Peyer's patch (tissue), 4 donors: ENCODE measurements at regions not wholly inside any gene's neighbourhood (a gene's known extent, or its start where the extent isn't known, plus 50 kb on each side); places are given as distances from the start of the nearest gene placed in this dataset.
A peak's percentile ranks its signal among the peaks of the same experiment; 100 is the strongest.

ENCODE experiments used
- DNase-seq, 3 donors: peaks; one replicate each; pipeline ENCODE4 v3.0.0-alpha.2; 2017 to 2019
- H3K27ac ChIP-seq, 4 donors: fragments of 200-600 bp; sonication (generic); one replicate each; pipeline ENCODE4 v1.5.1; 2016 to 2019
- H3K27me3 ChIP-seq, 2 donors: fragments of 200-600 bp; sonication (generic); one replicate each; pipeline ENCODE4 v1.5.1; 2019
- H3K36me3 ChIP-seq, 3 donors: fragments of 200-600 bp; sonication (generic); one replicate each; pipeline ENCODE4 v1.5.1; 2016 to 2019
- H3K4me1 ChIP-seq, 4 donors: fragments of 200-600 bp; sonication (generic); one replicate each; pipeline ENCODE4 v1.5.1; 2016 to 2019
- H3K4me3 ChIP-seq, 4 donors: fragments of 200-600 bp; sonication (generic); 1 replicate in 3 of 4; 2 replicates in 1 of 4; pipeline ENCODE4 v1.5.1; 2016 to 2019; ENCODE audit warnings: mild to moderate bottlenecking in 1 of 4
- H3K9me3 ChIP-seq, 4 donors: fragments of 200-600 bp; sonication (generic); one replicate each; pipeline ENCODE4 v1.5.1; 2016 to 2019; ENCODE audit warnings: mild to moderate bottlenecking in 1 of 4
- POLR2A ChIP-seq, 2 donors: fragments of 450-650 bp; IDR thresholded peaks; one replicate each; pipeline ENCODE4 v1.5.1; 2017; ENCODE audit warnings: antibody characterized with exemption in 2 of 2, mild to moderate bottlenecking in 2 of 2, moderate library complexity in 2 of 2
- TF ChIP-seq, protein P1 (sequence below), 6 experiments: fragments of 450-650 bp in 4 of 6; fragments of 200-600 bp in 2 of 6; sonication (generic) in 1 of 6; IDR thresholded peaks; one replicate each; pipeline ENCODE4 v1.5.1; 2017 to 2019; ENCODE audit warnings: antibody characterized with exemption in 6 of 6, mild to moderate bottlenecking in 3 of 6, moderate library complexity in 1 of 6

DNA sequence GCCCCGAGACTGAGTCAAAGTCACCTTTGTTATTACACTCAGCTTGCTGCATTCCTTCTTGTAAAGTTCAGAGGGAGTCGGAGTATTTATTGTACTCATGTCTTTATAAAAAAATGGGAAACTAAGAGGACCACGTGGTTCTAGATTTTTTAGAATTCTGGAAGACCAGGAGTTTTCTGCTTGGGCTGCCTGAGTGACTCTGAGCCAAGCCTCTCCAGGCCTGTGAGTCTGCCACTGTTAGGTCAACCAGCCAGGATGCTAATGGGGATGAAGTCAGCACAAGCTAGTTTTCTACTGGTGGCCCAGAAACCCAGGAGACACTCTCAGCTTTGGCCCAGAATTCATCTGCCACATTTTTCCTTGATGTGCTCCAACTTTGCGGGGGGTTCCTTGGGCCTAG, 453.5 kb upstream of the SULF2 start:
- DNase-seq: no peak
- H3K36me3 ChIP-seq: no peaks in the 10 kb centered on the region
- no peak overlapping the region for H3K4me3 ChIP-seq
- H3K27ac ChIP-seq: no peak overlapping the region
- no peaks in the 10 kb centered on the region for H3K27me3 ChIP-seq
- no peaks in the 10 kb centered on the region for H3K4me1 ChIP-seq
- TF ChIP-seq, protein P1, sequence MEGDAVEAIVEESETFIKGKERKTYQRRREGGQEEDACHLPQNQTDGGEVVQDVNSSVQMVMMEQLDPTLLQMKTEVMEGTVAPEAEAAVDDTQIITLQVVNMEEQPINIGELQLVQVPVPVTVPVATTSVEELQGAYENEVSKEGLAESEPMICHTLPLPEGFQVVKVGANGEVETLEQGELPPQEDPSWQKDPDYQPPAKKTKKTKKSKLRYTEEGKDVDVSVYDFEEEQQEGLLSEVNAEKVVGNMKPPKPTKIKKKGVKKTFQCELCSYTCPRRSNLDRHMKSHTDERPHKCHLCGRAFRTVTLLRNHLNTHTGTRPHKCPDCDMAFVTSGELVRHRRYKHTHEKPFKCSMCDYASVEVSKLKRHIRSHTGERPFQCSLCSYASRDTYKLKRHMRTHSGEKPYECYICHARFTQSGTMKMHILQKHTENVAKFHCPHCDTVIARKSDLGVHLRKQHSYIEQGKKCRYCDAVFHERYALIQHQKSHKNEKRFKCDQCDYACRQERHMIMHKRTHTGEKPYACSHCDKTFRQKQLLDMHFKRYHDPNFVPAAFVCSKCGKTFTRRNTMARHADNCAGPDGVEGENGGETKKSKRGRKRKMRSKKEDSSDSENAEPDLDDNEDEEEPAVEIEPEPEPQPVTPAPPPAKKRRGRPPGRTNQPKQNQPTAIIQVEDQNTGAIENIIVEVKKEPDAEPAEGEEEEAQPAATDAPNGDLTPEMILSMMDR (IDR thresholded peaks at IDR 0.05): no peak
- no peak for TF ChIP-seq POLR2A (IDR thresholded peaks at IDR 0.05)
- H3K9me3 ChIP-seq: no peaks in the 10 kb centered on the region

DNA sequence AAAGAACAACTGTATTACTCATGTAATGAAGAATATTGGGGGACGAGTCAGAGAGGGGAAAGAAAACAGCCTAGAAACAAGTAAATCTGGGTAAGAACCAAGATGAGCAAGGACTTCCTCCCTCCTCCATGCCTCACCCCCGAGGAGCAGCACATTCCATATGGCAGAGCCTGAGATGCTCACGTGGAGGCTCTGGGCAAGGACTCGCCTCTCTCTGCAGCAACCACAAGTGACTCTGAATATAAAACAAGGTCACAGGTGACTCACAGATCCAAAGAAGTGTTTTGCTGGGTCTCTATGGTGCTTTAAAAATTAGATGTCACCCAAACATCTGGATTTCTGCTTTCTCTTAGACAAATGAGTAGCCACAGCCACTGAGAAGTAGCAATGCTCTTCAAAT, 453.0 kb upstream of the SULF2 start:
- Histone ChIP-seq H3K9me3 (no peaks in the 10 kb centered on the region), H3K4me1 (no peaks in the 10 kb centered on the region), H3K36me3 (no peaks in the 10 kb centered on the region), H3K27ac (no peak overlapping the region), H3K27me3 (no peaks in the 10 kb centered on the region), H3K4me3 (no peak overlapping the region)
- DNase-seq: no peak
- TF ChIP-seq, protein P1 (IDR thresholded peaks at IDR 0.05): no peak
- no peak for TF ChIP-seq POLR2A (IDR thresholded peaks at IDR 0.05)

DNA sequence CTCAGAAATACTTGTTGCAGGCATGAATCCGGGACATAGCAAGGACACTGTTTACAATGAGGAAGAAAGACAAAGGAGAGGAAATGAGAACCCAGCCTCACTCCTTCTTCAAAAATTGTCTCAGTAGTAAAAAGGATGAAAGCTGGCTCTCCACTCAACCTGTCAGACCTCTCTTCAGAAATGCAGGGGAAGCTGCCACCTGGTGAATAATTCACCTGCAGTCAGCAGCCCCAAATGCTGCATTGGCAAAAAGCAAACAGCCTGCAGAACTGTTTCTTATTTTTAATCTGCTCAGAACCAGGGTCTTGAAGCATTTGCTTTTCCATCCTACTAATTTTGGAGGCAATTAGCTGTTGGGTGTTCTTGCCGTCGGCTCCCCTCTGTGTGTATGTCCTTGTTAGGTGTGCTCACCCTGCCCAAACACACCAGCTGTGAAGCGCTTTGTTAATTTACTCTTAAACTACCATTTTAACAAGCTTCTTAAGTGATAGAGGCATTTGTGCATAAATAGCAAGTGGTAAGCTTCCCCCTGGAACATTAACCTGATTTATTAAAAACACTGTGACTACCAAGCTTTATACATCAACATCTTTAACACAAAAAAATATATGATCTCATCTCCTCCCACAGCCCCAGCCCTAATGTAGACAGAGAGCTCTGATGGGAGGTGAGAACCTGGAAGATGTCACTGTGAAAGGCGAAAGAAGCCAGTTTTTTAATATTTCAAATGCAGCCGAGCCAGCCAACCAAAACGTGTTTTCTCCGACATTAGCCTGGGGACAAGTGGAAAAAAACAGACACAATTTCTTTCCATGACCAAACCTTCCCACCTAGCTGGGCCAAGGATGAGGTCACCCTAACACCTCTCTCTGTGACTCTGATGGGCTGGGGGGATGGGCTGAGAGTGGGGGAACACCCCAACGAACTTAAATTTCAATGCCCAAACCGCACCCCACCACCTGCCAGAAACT, 451.0 kb upstream of the SULF2 start:
- H3K36me3 ChIP-seq: no peaks in the 10 kb centered on the region
- H3K27ac ChIP-seq: peak overlapping the region in 1 of 4 donors; percentile 22
- TF ChIP-seq POLR2A (IDR thresholded peaks at IDR 0.05): no peak
- TF ChIP-seq, protein P1 (IDR thresholded peaks at IDR 0.05): no peak
- H3K4me1 ChIP-seq: no peaks in the 10 kb centered on the region
- no peaks in the 10 kb centered on the region for H3K27me3 ChIP-seq
- no peaks in the 10 kb centered on the region for H3K9me3 ChIP-seq
- no peak overlapping the region for H3K4me3 ChIP-seq
- DNase-seq: peak in 1 of 3 donors; percentile 3

DNA sequence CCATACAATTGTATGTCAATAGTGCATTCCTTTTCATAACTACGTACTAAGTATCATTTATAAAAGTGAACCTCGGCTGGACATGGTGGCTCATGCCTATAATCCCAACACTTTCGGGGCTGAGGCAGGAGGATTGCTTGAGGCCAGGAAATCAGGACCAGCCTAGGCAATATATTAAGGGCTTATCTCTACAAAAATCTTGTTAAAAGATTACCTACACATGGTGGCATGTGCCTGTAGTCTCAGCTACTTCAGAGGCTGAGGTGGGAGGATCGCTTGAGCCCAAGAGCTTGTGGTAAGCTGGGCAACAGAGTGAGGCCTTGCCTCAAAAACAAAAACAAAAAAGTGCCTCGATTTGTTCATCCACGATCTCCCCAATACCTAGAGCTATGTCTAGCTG, 449.7 kb upstream of the SULF2 start:
- H3K36me3 ChIP-seq: no peaks in the 10 kb centered on the region
- H3K4me1 ChIP-seq: no peaks in the 10 kb centered on the region
- no peak overlapping the region for H3K4me3 ChIP-seq
- TF ChIP-seq, protein P1 (IDR thresholded peaks at IDR 0.05): no peak
- TF ChIP-seq POLR2A (IDR thresholded peaks at IDR 0.05): no peak
- H3K27me3 ChIP-seq: no peaks in the 10 kb centered on the region
- H3K27ac ChIP-seq: no peak overlapping the region
- peak in 1 of 3 donors; percentile 10 for DNase-seq
- H3K9me3 ChIP-seq: no peaks in the 10 kb centered on the region

DNA sequence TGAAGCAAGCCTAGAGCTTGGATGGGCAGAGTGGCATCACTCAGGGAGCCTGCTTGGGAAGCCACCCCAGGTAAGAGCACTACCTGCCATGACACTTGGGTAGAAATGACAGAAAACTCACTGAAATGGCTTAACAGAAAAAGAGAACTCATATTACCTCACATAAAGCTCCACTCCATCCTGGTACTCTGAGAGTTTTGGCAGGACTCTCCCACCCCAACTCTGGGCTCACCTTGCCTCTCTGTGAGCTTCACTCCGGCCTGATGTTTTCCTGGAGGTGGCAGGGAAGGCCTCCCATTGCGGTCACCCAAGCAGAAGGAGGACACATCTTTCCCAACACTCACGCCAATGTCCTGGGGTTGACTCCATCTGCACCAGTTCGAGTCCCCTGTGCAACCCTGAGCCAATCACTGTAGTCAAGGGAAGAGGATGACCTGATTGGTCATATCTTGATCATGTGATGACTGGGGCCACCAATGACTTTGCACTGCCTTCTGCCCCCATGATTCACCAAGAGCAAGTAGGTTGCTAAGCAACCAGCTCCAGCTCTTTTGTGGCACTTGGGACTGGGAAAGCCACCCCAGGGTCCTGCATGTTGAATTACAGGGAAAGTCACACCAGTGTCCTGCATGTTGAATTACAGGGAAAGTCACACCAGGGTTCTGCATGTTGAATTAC, 446.1 kb upstream of the SULF2 start:
- H3K27ac ChIP-seq: no peak overlapping the region
- H3K36me3 ChIP-seq: no peaks in the 10 kb centered on the region
- H3K9me3 ChIP-seq: peaks cover 0 to 4% (median 0%) of the 10 kb centered on the region in 4 donors
- no peaks in the 10 kb centered on the region for H3K27me3 ChIP-seq
- DNase-seq: no peak
- H3K4me1 ChIP-seq: no peaks in the 10 kb centered on the region
- no peak overlapping the region for H3K4me3 ChIP-seq
- TF ChIP-seq, protein P1 (IDR thresholded peaks at IDR 0.05): no peak
- no peak for TF ChIP-seq POLR2A (IDR thresholded peaks at IDR 0.05)
